Muscle of back (tissue), 3 donors: ENCODE measurements at regions not wholly inside any gene's neighbourhood (a gene's known extent, or its start where the extent isn't known, plus 50 kb on each side); places are given as distances from the start of the nearest gene placed in this dataset.
A peak's percentile ranks its signal among the peaks of the same experiment; 100 is the strongest.

Experiments
- DNase-seq, 3 donors: peaks; one replicate each; pipeline versions ENCODE4 v3.0.0 to v3.0.0-alpha.2; 2013

DNA sequence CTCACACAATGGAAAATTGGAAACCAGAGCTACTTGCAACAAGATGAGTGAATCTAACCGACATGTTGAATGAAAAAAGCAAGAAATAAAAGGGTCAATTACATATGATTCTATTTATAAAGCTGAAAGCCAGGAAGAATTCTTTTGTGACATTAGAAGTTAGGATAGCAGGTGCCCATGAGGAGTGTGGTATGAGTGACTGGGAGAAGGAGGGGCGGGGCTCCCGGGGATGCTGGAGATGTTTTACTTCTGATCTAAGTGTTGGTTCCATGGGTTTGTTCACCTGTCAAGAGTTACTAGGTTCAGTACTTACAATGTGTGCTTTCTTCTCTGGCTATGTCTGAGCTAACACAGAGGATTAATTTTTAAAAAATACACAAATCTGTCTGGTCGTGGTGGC, 60.8 kb downstream of the NSMCE3 start:
- DNase-seq: no peak

GRCh38 chr15:29208352-29208751, 61.3 kb downstream of the NSMCE3 start:
- DNase-seq: peak; percentile 16 to 36 (median 21)

DNA sequence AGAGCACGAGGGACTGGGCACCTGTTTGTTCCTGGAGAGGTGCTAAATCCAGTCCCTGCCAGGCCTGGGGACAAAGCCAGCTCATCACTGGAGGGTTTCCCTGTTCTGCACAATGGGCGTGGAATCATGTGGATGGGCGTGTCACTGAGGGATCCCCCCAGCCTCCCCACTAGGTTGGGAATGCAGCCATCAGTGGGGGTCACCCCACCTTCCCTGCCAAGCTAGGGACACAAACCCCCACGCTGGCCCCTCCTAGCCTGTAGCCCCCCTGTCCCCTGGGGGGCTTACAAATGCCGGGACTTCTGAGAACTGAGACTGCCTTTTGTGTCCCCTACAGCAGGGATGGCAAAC, 61.9 kb downstream of the NSMCE3 start:
- DNase-seq: no peak

DNA sequence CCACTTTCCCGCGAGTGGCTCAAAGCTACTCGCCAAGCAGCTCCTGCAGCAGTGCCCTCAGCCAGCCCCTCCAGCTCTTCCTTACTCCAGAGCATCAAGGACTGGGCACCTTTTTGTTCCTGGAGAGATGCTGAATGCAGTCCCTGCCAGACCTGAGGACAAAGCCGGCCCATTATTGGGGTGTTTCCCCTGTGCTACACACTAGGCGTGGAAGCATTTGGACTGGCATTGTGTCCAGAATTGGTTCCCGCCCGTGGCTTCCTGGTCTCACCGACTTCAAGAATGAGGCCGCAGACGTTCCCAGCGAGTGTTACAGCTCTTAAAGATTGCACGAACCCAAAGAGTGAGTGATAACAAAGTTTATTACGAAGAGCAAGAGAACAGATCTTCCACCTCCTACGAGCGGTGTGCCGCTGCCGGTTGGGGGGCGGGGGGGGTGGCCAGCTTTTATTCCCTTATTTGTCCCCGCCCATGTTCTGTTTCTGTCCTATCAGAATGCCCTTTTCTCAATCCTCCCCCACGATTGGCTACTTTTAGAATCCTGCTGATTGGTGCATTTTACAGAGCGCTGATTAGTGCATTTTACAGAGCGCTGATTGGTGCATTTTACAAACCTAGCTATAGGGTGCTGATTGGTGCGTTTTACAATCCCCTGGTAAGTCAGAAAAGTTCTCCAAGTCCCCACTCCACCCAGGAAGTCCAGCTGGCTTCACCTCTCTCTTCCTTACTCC, 62.4 kb downstream of the NSMCE3 start:
- no peak for DNase-seq

GRCh38 chr15:29205186-29205585, 64.4 kb downstream of the NSMCE3 start:
- DNase-seq: no peak

DNA sequence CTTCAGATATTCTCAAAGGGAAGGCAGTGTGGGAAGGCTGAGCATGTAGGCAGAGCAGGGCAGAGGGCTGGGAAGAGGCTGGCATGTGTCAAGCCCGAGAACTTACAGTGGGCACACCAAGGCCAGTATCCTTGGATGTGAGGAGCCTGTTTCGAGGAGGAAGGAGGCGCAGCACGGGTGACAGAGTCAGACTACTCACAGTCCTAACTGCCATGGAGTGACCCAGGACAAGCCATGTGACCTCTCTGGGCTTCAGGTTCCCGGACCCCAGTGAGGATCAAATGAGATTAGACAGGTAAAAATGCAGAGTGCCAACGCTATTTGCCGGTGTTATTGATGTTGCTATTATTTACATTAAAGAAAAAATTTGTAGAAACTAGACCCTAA, 65.3 kb downstream of the NSMCE3 start:
- no peak for DNase-seq

- DNase-seq: no peak
Observed at GRCh38 chr15:29203718-29204368, 65.8 kb downstream of the NSMCE3 start.

GRCh38 chr15:29196722-29197121, 72.9 kb downstream of the NSMCE3 start:
- DNase-seq: no peak

GRCh38 chr15:29196290-29196689, 73.3 kb downstream of the NSMCE3 start:
- DNase-seq: no peak

DNA sequence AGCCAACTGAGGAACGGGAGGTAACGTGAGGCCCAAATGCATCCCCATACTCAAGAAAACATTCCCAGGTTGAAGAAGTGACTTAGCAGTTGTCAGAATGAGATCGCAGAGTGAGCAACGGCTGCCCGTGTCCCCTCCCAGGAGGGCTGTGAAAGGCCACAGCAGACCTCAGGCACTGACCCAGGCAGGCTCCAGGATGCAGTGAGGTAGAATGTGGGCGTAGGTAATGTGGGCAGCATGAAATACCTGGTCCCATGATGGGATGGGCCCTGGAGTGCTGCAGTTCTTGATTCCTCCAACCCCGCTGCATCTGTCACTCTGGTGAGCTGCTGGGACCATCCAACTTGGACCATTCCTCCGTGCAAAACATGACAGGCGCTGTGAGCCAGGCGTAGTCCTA, 74.8 kb downstream of the NSMCE3 start:
- DNase-seq: no peak

DNA sequence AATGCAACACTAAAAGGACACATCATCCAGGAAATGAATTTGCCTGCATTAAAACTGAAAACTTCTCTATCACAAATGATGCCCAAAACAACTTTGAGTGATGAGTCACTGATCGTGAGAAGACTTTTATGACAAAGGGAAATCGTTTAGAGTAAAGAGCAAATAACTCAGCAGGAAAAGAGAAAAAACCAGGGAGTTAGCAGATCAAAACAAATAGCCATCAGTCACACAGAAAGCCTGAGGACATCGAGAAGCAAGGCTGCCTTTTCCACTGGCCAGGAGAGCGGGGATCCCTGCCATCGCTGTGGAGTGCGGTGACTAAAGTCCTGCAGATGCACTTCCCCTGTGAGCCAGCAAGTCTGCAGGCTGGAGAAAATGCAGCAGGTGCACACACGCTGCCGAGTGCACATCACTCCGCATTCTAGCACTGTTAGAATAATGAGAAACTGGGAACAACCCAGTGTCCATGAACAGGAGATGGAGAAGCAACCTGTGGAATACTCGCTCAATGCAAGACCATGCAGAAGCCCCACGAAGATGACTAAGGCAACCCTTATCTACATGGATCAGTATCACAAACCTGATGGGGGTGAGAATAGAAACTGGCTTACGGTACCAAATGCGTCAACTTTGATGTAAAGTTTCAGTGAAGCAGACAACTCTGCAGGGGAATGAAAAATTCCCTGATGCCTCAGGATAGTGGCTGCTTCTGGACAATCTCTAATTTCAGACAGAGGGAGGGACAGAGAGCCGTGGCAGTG, 86.4 kb downstream of the NSMCE3 start:
- DNase-seq: peak in 1 of 3 donors; percentile 2

GRCh38 chr15:29182590-29182989, 87.0 kb downstream of the NSMCE3 start:
- DNase-seq: no peak

DNA sequence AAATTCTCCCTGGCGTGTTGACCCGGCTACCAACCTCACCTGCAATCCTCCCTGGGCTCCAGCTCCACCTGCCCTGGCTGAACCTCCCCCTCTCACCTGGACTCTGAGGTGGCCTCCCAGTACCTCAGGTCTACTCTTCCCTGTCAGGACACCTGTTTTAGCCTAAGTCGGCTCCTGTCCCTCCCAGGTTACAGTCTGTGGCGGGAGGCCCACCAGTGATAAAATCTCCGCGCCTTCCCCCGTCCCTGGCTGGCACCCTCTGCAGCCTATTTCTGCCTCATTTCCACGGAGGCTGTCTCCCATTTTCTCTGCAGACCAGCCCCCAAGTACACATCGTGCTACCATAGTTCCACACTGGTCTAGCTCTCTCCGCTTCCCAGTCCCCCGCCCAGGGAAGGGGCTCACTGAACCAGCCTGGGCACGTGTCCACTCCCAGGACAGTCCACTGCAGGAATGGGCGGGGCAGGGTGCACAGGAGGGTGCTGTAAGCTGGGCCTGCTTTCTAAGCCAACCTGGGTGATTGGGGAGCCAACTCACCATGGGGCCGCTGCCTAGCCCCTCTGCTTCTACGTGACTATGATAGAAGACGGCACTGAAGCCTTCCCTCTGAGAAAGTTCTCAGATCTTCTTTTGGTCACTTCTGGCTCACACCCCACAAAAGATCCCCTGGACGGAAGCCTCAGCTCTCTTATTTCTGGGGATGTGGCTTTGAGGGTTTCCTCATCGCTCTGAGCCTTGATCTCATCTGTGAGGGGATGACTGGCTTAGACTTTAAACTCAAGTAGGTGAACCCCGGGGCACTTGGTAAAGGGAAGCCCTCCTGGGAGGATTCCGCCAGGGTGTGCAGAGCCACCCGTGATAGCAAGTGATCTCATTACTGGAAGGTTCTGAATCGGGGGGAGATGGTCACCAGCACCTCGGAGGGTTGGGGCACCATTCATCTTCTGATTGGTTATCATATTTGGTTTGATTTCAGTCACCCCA, 96.6 kb downstream of the NSMCE3 start:
- DNase-seq: no peak

GRCh38 chr15:29170521-29170920, 99.1 kb downstream of the NSMCE3 start:
- DNase-seq: no peak
